ENCODE measurements at regions not wholly inside any gene's neighbourhood (a gene's known extent, or its start where the extent isn't known, plus 50 kb on each side); places are given as distances from the start of the nearest gene placed in this dataset.

GRCh38 chr3:79922633-79923032 is 154.8 kb upstream of the ROBO1 start:
- no peak for DNase-seq

- no peak for DNase-seq
Measured at GRCh38 chr3:79917561-79917960, 149.8 kb upstream of the ROBO1 start.

DNA sequence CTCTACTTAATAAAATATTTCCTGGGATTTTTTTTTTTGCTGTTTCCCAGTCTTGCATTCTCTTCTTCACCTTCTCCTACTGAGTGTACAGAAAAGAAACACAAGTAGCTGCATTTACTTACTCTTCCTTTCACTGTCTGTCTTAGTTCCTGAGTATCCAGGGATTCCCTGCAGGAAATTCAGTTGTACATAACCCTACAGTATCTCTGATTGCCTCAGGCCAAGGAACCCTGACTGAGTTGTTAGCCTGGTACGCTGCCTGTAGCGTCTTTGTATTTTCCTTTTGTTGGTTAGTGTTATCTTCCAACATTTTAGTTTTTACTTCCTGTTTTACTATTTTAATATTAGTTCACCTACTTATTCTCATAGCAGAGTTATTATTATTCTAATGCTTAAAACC is 142.5 kb upstream of the ROBO1 start:
- DNase-seq: no peak

DNA sequence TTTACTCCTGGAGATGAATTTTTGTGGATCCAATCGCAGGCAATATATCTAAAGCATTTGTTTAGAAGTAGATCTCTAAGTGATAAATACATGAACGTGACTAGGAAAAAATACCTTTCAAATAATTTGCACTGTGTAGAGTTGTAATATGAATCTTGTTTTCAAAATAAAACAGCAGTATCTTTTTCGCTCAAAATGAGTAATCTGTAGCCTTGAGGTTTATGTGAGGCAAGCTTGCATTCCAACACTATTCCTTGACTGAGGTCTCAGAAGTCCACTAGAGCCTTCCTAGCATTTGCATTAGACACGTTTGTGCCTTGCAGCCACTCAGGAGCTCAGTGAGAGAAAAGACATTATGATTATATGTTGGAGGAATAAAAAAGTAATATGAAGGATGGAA is 138.3 kb upstream of the ROBO1 start:
- DNase-seq: no peak

GRCh38 chr3:79902151-79902550 is 134.4 kb upstream of the ROBO1 start:
- no peak for DNase-seq

DNA sequence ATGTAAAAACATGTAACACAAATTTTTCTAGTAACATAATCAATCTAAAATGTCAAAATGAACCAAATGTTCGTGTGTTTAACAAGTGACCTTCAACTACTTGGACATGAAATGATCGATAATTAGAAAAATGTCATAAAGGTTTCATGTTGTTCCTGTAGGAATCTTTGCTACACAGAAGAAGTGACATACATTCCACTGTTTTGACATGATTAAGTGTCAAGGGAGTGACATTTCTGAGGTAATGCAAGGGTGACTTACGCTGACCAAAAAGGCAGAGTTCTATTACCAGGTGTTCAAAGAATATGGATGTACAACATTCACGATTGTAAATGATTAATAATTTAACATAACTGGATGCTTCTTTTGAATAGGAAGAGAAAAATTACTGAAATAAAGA is 131.1 kb upstream of the ROBO1 start:
- DNase-seq: no peak

GRCh38 chr3:79896086-79896485 is 128.3 kb upstream of the ROBO1 start:
- DNase-seq: no peak

DNA sequence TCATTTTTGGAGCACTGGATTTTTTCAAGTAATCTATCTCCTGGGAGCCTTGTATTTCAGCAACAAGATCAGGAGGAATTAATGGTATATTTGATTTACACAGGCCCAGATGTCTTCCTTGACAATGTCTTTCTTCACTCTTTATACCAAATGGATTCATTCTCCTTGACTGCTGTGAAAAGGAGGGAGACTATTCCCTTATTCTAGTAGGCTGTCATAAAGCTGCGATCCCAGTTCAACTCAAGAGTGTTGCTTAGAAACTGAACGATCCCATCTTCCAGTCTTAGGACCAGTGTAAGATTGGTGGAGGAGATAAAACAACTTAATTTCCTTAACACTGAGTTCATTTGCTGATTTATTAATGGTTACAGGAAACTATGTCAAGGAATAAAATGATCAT is 119.4 kb upstream of the ROBO1 start:
- no peak for DNase-seq

DNA sequence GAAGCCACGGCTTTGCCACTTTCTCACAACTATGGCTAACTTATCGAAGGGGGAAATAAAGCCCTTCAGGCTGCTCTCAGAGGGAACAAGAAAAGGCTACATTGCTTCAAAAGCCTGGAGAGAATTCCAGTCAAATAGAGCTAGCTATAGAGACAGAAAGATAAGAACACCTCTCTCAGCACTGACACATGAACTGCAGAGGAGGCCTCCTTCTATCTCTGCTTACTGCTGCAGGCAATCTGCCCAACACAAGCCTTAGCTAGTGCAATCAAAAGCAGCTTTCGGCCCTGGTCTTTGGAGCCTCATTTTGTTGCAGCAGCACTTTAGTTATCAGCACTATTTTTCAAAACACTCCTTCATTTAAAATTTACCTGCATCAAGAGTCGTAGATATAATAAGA is 118.4 kb upstream of the ROBO1 start:
- DNase-seq: no peak

DNA sequence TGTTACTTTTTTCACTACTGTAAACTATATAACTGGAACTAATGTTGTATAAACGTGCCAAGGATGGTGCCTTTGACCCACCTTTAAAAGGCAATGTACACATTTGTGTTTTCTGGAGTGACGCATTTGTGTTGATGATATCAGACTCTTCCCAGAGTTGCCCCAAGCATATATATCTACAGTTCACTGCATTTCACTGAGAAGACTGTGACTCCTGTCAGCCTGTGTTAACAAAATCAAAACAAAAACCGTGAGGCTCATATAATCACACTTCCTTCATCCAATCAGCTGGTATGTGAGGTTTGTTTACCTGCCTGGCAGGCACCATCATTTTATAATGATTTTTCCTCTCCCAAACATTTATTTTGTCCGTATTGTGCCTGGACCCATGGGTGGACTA is 117.6 kb upstream of the ROBO1 start:
- DNase-seq: no peak

DNA sequence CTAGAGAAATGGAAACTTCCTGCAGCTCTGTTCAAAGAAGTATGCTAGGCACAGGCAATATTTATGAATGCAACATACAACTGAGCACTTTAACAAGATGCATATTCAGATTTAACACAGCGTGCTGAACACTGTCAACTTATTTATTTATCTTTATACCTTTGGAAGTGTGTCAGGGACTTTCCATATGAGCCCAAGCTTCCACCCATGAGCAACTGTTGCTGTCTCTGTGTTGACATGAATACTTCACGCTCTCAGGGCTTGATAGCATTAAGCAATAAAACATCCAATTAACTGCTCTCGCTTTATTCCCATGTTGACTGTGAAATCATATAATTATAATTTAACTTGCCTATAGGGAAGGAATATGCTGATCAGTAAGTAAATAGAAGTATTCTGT is 116.6 kb upstream of the ROBO1 start:
- no peak for DNase-seq

- no peak for DNase-seq
Measured at GRCh38 chr3:79881431-79881830, 113.6 kb upstream of the ROBO1 start.

DNA sequence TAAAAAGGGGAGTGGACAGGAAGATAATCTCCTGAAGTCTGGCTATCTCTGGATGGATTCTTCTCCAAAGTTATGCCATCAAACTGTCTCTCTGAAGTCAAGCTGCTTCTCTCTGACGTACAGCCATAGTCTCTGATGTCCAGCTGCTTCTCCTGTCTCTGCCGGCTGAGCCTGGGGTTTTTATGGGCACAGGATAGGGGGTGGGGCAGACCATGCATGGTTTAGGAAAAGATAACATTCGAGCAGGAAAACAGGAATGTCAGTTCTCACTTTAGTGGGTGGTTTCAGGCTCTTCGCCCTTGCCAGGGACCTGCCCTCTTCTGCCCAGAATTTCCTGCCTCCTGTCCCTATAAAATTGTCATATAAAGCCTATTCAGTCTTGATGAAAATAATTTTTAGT is 110.9 kb upstream of the ROBO1 start:
- no peak for DNase-seq

- DNase-seq: no peak
Measured at GRCh38 chr3:79874646-79875045, 106.8 kb upstream of the ROBO1 start.

- no peak for DNase-seq
Measured at GRCh38 chr3:79872483-79872882, 104.7 kb upstream of the ROBO1 start.

GRCh38 chr3:79871656-79872055 is 103.9 kb upstream of the ROBO1 start:
- no peak for DNase-seq

- no peak for DNase-seq
Measured at GRCh38 chr3:79870313-79870620, 102.5 kb upstream of the ROBO1 start.

DNA sequence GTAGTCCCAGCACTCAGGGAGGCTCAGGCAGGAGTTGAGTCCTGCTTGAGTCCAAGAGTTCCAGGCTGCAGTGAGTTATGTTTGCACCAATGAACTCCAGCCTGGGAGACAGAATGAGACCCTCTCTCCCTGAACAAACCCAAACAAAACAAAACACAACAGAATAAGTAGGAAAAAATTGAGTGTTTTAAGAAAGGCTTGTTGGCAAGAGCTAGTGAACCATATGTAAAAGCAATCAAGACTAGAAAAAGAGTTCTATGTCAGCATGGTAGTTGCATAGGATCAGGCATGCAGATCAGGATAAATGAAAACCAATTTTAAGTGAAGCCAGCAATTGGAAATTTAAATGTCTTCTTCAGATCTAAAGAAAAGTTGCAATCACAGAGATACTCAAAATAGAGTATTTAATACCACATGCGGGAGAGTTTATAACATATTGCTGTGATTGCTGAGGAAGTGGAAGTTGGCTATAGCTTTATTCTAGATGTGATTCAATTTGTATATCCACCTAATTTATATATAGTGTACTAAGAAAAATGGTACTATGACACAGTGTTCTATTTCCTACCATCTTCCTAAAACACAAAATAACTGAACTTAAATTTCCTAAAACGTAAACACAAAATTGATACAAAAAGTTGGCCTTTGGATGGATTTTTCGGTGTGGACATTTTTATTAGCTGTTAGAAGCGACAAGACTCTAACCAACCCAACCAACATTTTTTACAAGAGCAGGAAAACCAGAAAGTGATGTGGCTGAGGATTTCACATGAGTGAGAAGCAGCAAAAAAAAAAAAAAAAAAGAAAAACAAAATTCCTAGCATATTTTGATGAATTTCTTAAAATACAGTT is 101.9 kb upstream of the ROBO1 start:
- no peak for DNase-seq

GRCh38 chr3:79866162-79866561 is 98.4 kb upstream of the ROBO1 start:
- DNase-seq: no peak

GRCh38 chr3:79864077-79864476 is 96.3 kb upstream of the ROBO1 start:
- no peak for DNase-seq

DNA sequence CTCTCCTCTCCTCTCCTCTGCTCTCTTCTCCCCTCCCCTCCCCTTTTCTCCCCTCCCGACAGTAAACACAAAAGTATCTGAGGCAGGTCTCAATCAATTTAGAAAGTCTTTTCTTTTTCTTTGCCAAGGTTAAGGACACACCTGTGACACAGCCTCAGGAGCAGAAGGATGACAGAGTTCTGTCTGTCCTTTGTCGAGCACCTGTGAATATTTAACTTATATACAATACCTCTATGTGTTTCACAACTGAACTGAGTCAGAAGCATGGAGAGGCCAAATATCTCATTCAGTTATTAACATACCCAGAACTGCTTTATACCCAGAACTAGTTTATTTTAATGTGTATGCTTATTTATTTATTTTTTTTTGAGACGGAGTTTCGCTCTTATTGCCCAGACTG is 81.1 kb upstream of the ROBO1 start:
- no peak for DNase-seq

DNA sequence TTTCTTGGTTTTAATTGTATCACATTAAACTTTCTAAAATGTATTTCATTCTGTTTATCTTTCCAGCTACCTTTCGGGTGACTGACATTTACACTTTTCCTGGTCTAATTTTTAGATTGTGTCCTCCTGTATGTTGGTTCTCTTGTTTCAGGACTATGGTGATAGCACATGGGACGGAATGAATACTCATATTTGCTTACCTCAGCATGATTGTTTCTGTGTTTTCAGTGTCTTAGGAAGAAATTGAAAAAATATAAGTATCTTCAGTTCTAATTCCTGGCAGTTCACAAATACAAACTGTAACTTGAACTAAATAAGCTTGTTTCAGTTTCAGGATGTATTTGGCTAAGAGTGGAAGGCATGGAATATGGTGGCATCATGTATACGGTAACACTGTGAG is 80.1 kb upstream of the ROBO1 start:
- no peak for DNase-seq

GRCh38 chr3:79846148-79846933 is 78.5 kb upstream of the ROBO1 start:
- DNase-seq: no peak

- DNase-seq: no peak
Measured at GRCh38 chr3:79845546-79845945, 77.7 kb upstream of the ROBO1 start.

DNA sequence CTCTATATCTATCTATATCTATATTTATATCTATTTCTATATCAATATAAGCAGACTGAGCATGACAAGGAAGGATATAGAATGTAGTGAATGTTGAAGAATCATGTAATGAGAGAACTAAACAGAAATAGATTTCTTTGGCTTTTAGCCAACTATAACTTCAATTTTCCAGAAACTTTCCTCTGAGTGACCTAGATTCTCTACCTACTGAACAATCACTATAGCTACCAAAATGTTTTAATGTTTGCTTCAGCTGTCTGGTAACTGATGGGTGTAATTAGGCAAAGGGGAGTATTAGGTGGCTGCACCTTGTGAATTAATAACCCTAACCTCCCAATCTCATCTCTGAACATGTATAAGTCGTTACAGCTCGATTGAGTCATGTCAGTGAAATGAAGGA is 76.4 kb upstream of the ROBO1 start:
- no peak for DNase-seq

Measured in Kasumi-1 (cell line).